ENCODE measurements at regions not wholly inside any gene's neighbourhood (a gene's known extent, or its start where the extent isn't known, plus 50 kb on each side); places are given as distances from the start of the nearest gene placed in this dataset.

GRCh38 chr2:67977464-67977863, 85.3 kb downstream of the C1D start (continued):
- TF ChIP-seq PATZ1 (CRISPR knock-in tag; IDR thresholded peaks at IDR 0.05; ENCODE audit: borderline replicate concordance) (no peak), CSDC2 (CRISPR knock-in tag; IDR thresholded peaks at IDR 0.05) (no peak), SNAI2 (CRISPR knock-in tag; IDR thresholded peaks at IDR 0.05) (no peak), RARB (CRISPR knock-in tag; IDR thresholded peaks at IDR 0.05) (no peak), ARNTL (CRISPR knock-in tag; IDR thresholded peaks at IDR 0.05; ENCODE audit: borderline replicate concordance, low read depth) (no peak), ZFP30 (CRISPR knock-in tag; IDR thresholded peaks at IDR 0.05) (no peak), PPARA (CRISPR knock-in tag; IDR thresholded peaks at IDR 0.05; ENCODE audit: borderline replicate concordance) (no peak)

GRCh38 chr2:67982956-67983355, 79.8 kb downstream of the C1D start:
- ATAC-seq = no peak
- no peak for TF ChIP-seq ZNF8 (CRISPR knock-in tag; IDR thresholded peaks at IDR 0.05)
- TF ChIP-seq PPARA (CRISPR knock-in tag; IDR thresholded peaks at IDR 0.05; ENCODE audit: borderline replicate concordance) = no peak
- no peak for TF ChIP-seq TOX (CRISPR knock-in tag; IDR thresholded peaks at IDR 0.05; ENCODE audit: borderline replicate concordance)
- TF ChIP-seq POU6F1 (CRISPR knock-in tag; IDR thresholded peaks at IDR 0.05; ENCODE audit: borderline replicate concordance, low read depth) = no peak
- no peak for TF ChIP-seq TSHZ2 (CRISPR knock-in tag; IDR thresholded peaks at IDR 0.05)
- no peak for TF ChIP-seq ZNF70 (CRISPR knock-in tag; IDR thresholded peaks at IDR 0.05)
- no peak for TF ChIP-seq ARNTL (CRISPR knock-in tag; IDR thresholded peaks at IDR 0.05; ENCODE audit: borderline replicate concordance, low read depth)
- no peak for TF ChIP-seq PATZ1 (CRISPR knock-in tag; IDR thresholded peaks at IDR 0.05; ENCODE audit: borderline replicate concordance)
- TF ChIP-seq CSDC2 (CRISPR knock-in tag; IDR thresholded peaks at IDR 0.05) = no peak
- no peak for TF ChIP-seq BACH2 (CRISPR knock-in tag; IDR thresholded peaks at IDR 0.05; ENCODE audit: borderline replicate concordance)
- no peak for TF ChIP-seq CSRNP3 (CRISPR knock-in tag; IDR thresholded peaks at IDR 0.05)
- TF ChIP-seq CREB5 (CRISPR knock-in tag; IDR thresholded peaks at IDR 0.05; ENCODE audit: low read depth) = no peak
- no peak for TF ChIP-seq RARB (CRISPR knock-in tag; IDR thresholded peaks at IDR 0.05)
- no peak for TF ChIP-seq ZFP3 (CRISPR knock-in tag; IDR thresholded peaks at IDR 0.05)
- no peak for TF ChIP-seq TCF4 (CRISPR knock-in tag; IDR thresholded peaks at IDR 0.05; ENCODE audit: borderline replicate concordance)
- TF ChIP-seq ZNF565 (CRISPR knock-in tag; conservative IDR thresholded peaks at IDR 0.05; ENCODE audit: low read depth) = no peak
- TF ChIP-seq OSR1 (CRISPR knock-in tag; IDR thresholded peaks at IDR 0.05) = no peak
- TF ChIP-seq ISL1 (CRISPR knock-in tag; IDR thresholded peaks at IDR 0.05) = no peak
- TF ChIP-seq ZC3H10 (CRISPR knock-in tag; IDR thresholded peaks at IDR 0.05) = no peak
